HG02970 (cell line): ENCODE measurements at regions not wholly inside any gene's neighbourhood (a gene's known extent, or its start where the extent isn't known, plus 50 kb on each side); places are given as distances from the start of the nearest gene placed in this dataset.
"Not testable (repeated sequence)": the region's sequence is repeated elsewhere in the genome, so short reads cannot be mapped to it uniquely, and the experiment has no call there.

ENCODE experiments used
- ATAC-seq: cut with Tn5 transposase; IDR thresholded peaks from one replicate; pipeline ENCODE4 v1.9.1; 2021; ENCODE audit warnings: mild to moderate bottlenecking, moderate library complexity, moderate number of reproducible peaks; ENCODE audit not compliant: unreplicated experiment, low FRiP score

DNA sequence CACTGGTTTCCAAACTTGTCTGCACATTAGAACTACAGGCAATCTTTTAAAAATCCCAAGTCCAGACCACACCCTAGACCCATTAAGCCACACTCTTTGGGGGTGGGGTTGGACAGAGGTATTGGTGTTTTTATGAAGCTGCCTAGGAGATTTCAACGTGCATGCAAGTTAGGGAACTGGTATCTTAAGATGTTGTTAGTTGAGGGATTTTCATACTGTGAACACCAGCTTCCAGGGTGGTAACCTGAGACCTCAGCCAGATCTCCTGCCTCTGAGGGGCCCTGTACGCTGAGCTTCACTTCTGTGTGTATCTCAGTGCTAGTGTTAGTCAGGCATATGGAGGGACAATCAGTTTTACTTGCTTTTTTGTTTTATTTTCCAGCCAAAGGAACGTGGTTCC lies 138.0 kb downstream of the UTRN start:
- no peak for ATAC-seq

DNA sequence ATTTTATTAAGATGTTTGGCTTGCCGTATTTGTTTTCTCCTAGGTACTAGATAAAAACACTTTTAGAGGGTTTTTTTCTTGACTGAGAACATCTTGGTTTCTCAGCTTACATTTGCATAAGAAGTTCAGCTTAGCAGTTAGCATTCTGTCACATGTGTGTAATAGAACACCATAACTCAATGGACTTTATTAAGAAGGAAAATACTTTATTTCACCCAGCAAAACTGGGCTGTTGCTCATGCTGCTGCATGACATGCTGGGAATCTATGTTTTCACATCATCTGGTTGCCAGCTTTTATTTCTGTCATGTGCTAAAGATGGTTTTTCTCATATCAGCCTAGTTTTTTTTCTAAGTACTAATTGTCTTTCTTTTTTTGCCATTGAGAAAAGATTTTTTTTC lies 144.6 kb downstream of the UTRN start:
- no peak for ATAC-seq

DNA sequence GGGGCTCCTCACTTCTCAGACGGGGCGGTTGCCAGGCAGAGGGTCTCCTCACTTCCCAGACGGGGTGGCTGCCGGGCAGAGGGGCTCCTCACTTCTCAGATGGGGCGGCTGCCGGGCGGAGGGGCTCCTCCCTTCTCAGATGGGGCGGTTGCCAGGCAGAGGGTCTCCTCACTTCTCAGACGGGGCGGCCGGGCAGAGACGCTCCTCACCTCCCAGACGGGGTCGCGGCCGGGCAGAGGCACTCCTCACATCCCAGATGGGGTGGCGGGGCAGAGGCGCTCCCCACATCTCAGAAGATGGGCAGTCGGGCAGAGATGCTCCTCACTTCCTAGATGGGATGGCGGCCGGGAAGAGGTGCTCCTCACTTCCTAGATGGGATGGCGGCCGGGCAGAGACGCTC lies 148.3 kb downstream of the UTRN start:
- ATAC-seq = not testable (repeated sequence)

DNA sequence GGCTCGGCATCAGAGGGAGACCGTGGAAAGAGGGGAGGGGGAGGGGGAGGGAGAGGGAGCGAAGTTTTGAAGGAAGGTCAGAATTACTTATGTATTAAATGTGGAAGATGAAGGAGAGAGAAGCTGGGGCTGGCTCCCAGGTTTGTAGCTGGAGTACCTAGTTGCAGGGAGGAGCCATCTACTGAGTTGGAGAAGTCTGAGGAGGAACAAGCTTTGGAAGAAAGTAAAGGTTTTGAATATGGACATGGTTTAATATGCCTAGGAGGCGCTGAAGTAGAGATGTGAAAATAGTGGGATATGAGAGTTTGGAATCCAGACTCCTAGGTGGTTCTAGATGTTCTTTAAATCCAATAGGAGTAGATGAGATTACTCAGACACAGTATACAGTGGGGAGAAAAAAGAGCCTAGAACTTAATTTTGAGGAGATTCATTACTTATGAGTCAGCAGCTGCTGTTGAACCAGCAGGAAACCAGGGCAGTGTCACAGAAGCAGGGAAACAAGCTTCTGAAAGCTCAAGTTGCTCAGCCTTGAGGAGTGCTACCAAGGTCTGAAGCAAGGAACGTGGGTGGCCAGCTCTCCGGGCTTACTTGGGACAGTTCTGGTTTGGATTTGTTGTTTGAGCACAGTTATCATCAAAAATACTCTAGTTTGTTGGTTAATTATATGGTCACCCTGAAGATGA lies 149.3 kb downstream of the UTRN start:
- no peak for ATAC-seq

DNA sequence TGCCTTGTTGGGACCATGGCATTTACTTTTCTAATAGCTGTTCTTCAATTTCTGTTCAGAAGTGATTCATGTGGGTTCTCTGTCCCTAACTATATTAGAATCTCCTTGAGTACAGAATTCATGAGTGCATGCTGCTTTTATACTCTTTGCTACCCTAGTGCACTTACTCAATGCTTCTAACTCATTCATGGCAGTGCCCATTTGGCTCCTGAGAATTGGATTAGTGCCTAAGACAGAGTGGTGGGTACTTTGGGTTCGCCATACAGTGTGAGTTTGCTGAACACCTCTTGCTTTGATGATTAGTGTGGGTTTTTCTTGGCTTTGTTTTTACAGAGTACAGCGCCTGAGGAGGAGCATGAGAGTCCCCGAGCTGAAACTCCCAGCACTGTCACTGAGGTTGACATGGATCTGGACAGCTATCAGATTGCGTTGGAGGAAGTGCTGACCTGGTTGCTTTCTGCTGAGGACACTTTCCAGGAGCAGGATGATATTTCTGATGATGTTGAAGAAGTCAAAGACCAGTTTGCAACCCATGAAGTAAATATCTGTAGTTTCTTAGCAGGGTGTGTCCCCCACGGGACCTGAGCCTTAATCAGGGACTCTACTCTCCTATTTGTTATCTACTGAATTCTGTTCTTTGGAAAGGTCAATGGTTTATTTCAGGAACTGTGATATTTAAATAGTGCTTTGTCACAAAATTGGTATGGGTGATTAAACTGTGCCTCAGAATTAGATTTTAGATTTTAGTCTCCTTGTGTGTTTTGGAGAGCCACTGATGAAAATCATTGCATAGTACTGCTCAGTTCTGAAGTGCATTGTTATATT lies 150.7 kb downstream of the UTRN start:
- no peak for ATAC-seq

DNA sequence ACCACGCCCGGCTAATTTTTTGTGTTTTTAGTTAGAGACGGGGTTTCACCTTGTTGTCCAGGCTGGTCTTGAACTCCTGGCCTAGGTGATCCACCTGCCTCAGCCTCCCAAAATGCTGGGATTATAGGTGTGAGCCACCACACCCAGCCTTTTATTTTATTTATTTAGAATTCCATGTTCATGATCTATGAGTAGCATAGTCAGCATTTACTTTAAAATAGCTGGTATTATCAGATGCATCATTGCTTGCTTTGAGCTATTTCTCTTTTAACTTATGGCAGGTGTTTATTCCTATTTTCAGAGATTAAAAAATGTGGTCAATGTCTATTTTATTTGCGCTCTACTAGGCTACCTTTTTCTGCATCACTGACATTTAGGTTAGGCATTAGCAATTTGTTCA lies 152.0 kb downstream of the UTRN start:
- ATAC-seq = no peak

DNA sequence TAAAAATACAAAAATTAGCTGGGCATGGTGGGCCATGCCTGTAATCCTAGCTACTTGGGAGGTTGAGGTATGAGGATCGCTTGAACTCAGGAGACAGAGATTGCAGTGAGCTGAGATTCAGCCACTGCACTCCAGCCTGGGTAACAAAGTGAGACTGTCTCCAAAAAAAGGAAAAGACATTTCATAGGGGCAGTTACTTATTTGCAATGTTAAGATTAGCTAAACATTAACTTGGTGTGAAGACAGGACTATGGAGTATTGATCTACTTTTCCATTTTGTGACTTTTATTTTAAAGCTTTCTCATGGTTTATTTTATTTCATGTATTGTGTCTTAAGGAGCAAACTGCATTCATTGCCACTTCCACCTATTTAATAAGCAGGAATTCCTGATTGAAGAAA lies 153.0 kb downstream of the UTRN start:
- no peak for ATAC-seq

DNA sequence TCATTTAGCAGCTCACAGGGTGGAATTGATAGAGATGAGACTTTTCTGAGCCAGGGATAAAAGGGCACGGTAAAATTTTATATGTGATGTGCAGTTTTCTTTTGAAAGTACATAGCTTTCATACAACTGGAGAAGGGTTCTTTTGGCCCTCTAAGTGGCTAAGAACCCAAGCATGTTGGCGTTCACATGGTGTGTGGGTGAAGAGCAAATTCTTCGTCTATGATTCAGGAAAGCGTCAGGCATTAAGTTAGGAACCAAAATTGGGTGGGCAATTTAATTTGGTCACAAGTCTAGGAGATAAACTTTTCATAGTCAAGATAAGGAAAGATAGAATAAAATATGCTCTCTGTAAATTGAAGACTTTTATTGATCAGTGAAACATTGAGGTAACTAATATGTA lies 153.9 kb downstream of the UTRN start:
- no peak for ATAC-seq

DNA sequence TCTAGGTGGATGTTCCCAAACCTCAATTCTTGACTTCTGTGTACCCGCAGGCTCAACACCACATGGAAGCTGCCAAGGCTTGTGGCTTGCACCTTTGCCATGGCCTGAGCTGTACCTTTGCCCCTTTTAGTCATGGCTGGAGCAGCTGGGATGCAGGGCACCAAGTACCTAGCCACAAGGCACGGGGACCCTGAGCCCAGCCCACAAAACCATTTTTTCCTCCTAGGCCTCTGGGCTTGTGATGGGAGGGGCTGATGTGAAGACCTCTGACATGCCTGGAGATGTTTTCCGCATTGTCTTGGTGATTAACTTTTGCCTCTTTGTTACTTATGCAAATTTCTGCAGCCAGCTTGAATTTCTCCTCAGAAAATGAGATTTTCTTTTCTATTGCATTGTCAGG lies 156.7 kb downstream of the UTRN start:
- ATAC-seq = not testable (repeated sequence)

DNA sequence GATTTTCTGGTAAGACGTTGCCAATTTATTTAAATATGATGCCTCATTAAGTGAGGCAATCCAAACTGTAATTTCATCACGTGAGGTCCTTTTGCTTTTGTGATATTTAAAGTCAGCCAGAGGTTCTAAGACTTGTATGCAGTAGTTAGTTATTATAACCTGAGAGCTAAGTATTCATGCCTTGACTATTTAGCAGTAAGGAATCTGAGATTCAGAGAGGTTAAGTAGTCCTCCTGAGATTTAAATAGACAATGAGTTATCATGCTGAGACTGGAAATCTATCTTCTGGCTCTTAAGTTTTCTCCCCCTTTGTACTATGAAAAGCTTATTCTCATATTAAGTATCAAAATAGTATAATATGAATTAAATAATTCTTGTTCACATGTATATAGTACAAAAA lies 158.0 kb downstream of the UTRN start:
- no peak for ATAC-seq

DNA sequence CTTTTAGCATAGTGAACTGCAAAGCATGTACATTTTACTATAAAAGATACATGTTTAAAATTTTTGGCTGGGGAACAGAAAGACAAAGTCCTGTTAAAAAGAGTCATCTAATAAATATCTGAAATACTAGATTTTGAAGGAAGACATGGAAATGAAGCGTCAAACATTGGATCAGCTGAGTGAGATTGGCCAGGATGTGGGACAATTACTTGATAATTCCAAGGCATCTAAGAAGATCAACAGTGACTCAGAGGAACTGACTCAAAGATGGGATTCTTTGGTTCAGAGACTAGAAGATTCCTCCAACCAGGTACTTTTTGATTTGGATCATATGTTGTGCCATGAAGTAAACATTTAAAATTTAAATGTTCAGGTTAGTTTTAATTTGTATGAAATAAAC lies 162.3 kb downstream of the UTRN start:
- ATAC-seq = no peak

DNA sequence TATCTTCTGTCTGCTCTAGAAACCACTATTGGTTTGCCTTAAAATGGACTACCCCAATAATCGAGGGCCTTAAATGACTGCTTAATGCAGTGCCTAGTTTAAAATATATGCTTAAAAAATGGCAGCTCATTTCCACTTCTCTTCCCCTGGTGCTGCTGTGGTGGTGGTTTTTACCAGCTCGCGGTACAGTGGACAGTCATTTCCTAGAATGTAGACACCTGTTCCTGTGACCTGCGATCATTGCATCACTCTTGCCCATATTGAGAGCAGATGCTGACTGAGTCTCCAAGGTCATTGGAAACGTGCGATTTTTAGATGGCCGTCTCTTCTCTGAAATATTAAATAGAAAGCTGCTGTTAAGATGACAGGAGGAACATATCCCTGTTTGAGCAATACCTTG lies 164.1 kb downstream of the UTRN start:
- ATAC-seq = no peak

DNA sequence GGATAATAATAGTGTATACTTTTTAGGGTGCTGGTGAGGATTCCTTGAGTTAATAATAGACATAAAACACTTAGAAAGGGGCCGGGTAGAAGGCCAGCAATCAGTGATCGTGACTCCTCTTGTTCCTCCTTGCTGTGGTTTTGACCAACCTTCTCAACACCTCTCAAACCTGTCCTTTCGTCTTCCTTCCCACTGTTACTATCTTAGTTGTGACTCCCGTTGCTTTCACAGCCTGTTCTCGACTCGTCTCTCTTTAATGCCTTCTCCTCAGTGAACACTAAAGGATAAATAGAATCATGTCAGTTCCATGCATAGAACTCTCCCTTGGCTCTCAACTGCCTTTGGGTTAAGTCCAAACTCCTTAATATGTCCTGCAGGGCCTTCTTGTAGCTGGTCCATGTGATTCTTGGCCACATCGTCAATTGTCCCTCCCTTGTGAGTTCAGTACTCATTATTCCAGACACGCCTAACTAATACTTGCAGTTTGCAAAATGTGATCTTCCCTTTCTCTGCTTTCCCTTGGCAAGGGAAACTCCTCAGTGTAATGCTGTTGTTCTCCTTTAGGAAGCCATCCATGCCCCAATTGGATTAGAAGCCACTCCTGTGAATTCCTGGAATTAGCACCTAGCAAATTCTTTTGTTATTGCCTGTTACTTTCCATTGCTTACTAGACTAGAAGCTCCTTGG lies 164.9 kb downstream of the UTRN start:
- no peak for ATAC-seq

DNA sequence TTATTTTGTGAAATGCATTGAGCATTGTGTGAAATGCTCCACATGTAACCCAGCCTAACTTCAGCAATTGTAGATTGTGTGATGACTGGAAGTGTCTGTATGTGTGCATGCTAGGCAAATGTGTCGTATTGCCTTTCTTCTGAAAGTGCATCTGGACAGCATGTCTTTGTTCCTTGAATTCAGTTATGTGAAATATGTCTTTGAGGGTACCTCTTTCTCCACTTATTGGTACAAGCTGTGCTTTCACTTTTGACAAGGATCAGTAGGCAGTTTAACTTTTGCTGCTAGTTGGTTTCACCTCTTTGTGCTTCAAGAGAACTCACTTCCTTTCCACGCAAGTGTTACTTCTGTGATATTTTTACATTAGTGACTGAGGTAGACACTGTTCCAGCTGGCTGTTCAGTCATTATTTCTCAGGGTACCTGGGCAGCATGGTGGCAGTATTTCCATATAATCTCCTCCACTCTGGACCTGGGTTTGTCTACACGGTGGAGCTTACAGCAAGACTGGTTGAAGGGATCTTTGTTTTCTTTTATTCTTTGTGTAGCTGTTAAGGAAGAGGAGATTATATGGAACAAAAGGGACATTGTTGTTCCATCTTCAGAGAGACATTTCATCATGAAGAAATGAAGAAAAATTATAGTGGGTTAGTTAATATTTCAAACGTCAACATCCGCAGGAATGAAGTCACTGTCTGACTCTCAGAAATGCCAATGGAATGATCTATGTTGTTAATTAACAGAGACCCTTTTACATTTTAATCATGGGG lies 175.4 kb downstream of the UTRN start:
- ATAC-seq = peak; percentile 56

DNA sequence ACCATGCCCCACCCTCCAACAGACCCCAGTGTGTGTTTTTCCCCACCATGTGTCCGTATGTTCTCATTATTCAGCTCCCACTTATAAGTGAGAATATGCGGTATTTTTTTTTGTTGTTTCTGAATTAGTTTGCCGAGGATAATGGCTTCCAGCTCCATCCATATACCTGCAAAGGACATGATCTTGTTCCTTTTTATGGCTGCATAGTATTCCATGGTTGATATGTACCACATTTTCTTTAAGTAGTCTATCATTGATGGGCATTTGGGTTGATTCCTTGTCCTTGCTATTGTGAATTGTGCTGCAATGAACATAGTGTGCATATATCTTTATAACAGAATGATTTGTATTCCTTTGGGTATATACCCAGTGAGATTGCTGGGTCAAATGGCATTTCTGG lies 176.9 kb downstream of the UTRN start:
- no peak for ATAC-seq

DNA sequence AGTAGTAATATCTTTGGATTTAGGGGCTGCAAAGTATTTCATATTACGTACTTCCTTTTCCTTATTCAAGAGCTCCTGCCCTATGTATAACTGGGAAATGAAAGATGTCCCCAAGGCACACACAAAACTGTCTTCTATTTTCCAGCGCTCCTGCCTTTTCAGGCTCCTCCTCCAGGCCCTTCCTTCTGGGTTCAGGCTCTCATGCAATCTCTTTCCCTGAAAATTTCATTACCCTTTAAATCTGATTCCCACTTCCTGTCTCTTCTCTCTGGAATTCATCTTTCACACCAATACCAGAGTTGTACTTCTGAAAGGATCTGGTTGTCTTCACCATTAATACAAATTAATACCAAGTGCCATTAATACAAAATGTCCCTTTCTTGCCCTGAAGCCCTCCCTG lies 181.6 kb downstream of the UTRN start:
- ATAC-seq = no peak

DNA sequence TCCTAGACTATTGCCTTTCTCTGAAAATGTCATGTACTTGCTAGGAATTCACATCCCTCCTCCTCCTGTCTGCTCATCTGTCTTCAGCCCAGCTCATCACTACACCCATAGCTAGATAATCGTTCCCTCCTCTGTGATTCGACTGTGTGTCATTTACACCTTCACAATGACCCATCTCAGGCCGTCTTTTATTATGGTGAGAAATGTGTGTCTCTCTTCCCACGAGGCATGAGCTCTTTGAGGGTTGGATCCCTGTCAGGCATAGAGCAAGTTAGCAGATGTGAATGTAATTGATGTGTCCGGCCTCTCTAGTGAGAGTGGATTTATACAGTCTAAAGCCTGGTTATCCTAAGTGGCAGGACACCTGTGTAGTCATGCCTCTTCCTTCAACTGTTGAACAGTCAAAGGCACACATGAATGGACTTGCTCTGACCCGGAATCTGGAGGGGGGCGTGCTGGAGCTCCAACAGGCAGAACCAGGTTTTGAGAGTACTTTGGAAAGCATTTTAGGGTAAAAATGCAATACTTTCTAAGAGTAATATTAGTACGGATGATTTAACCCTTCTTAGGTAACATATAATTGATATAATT lies 182.1 kb downstream of the UTRN start:
- ATAC-seq = no peak

DNA sequence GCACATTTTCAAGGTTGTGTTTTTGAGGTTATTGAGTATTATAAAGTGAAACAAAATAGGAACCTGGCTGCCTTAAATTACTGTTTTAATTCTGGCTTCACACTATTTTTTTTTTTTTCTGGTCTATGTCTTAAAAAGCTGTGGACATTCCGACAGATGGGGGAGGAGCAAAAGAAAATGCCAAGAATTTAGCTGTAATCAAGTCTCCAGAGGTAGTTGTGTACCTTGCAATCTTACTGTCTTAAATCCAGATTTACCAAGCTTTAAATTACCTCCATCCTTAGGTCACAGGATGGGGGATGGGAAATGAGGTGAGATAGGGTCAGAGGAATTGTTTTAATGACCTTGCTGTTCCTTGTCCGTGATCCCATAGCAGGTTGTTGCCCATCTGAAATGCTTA lies 182.8 kb downstream of the UTRN start:
- no peak for ATAC-seq

DNA sequence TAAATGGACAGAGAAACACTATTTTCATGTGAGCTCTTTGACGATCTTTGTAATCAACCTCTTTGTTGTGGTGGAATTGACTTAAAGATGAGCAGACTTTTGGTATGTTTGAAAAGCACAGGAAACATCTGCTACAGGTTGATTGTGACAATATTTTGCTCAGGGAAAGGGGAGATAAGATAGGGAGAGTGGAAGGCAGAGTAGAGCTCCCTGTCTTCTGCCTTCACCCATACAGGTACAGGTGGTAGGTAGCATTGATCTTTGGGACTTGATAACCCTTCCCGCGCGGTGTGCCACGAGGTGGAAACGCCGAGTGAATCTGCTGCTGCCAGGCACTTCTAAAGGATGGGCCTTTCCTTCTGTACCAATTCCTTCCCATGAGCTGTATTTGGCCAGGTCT lies 183.6 kb downstream of the UTRN start:
- ATAC-seq = no peak

DNA sequence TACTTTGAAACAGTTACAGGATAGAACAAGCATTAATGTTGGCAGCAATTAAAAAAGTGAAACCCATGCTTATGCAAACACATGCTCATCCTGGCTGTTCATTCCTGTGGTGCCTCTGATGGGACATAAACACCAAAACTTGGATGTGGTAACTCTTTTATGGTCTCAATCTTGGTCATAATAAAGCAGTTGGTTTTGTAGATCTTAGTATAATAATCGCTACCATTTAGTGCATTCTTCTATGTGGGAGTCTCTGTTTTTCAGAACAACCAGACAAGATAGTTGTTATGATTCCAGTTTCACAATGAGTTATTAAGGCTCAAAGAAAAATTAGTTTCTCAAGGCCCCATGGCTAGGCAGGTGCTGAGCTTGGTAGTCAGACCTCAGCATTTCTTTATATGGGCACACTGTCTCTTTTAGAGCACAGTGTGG lies 184.0 kb downstream of the UTRN start:
- ATAC-seq = no peak
